ENCODE measurements at regions not wholly inside any gene's neighbourhood (a gene's known extent, or its start where the extent isn't known, plus 50 kb on each side); places are given as distances from the start of the nearest gene placed in this dataset.
"Not testable (repeated sequence)": the region's sequence is repeated elsewhere in the genome, so short reads cannot be mapped to it uniquely, and the experiment has no call there.

GRCh38 chr9:66082811-66083210 lies 345.9 kb downstream of the FOXD4L4 start:
- not testable (repeated sequence) for H3K27ac ChIP-seq (ENCODE audit: low read depth in 1 of 2, low read length in 1 of 2); H3K36me3 ChIP-seq (ENCODE audit: control insufficient read depth in 2 of 2, insufficient read depth in 2 of 2, low read length in 1 of 2); H3K9me3 ChIP-seq (ENCODE audit: control insufficient read depth in 2 of 2, insufficient read depth in 1 of 2, low read length in 1 of 2); H3K4me1 ChIP-seq (ENCODE audit: control insufficient read depth in 2 of 2, insufficient read depth in 2 of 2, low read length in 2 of 2); H3K4me3 ChIP-seq (ENCODE audit: low read length in 2 of 2); DNase-seq (ENCODE audit: low read depth in 6 of 9, low spot score in 9 of 9); H3K27me3 ChIP-seq (ENCODE audit: control insufficient read depth in 2 of 2, insufficient read depth in 1 of 2, low read length in 1 of 2)
- no CpG with 5 or more reads among the region's 1 CpG for WGBS
